NCI-H1436 (cell line): ENCODE measurements at regions not wholly inside any gene's neighbourhood (a gene's known extent, or its start where the extent isn't known, plus 50 kb on each side); places are given as distances from the start of the nearest gene placed in this dataset.
"Not testable (repeated sequence)": the region's sequence is repeated elsewhere in the genome, so short reads cannot be mapped to it uniquely, and the experiment has no call there.

ENCODE experiments used
- DNase-seq: peaks from one replicate; lab custom pipeline; 2025; lab: John Stamatoyannopoulos, UW

DNA sequence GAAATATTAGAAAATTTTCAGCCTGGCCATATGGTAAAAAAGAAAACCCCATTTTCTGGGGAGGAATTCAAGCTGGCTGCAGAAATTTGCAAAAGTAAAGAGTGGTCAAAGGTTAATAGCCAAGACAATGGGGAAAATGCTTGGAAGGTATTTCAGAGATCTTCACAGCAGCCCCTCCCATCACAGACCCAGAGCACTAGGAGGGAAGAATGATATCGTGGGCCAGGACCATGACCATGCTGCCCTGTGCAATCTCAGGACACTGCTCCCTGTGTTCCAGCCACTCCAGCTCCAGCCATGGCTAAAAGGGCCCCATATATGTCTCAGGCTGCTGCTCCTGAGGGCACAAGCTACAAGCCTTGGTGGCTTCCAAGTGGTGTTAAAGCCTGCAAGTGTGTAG lies 93.9 kb upstream of the AGAP1 start:
- no peak for DNase-seq

DNA sequence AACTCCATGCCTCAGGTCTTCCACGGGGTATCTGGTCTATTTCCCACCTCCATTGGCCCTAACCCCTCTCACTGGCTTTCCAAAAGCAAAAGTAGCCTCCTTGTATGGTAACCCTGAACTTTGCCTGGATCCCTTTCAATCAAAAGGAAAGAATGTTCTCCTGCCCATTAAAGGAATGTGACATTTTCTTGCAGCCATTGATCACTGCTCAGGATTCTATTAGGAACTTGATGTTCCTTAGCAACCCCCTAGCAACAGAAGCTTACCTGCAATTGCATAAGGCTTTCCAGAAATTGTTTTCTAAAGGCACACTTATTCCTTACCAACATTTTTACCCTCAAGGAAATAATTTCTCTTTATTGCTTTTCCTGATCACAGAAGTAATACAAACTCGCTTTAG lies 91.4 kb upstream of the AGAP1 start:
- DNase-seq = no peak

DNA sequence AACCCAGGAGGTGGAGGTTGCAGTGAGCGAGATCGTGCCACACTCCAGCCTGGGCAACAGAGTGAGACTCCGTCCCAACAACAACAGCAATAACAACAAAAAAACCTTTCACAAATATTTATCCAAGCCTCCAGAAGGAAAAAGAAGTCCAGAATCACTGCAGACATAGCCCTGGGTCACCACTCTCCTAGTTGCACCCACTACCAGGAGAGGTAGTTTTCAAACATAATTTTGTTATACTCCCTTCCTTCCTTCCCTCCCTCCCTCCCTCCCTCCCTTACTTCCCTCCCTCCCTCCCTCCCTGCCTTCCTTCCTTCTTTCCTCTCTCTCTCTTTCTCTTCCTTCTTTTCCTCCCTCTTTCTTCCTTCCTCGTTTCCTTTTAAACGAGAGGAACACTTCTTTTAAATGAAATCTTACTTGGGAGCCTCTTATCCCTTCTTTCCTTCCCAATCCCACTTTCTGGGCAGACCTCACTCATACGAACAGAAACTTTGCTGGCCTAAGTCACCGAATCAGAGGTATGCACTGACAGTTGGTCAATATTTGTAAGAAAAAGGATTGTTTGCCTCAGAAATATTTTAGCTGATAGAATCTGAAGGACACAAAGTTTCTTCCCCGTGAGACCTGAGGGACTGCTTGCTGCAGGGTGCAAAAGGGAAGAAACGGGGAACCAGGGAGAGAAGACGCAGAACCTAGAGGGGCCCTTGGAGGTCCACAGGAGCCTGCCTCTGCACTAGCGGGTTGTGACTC lies 88.1 kb upstream of the AGAP1 start:
- no peak for DNase-seq

DNA sequence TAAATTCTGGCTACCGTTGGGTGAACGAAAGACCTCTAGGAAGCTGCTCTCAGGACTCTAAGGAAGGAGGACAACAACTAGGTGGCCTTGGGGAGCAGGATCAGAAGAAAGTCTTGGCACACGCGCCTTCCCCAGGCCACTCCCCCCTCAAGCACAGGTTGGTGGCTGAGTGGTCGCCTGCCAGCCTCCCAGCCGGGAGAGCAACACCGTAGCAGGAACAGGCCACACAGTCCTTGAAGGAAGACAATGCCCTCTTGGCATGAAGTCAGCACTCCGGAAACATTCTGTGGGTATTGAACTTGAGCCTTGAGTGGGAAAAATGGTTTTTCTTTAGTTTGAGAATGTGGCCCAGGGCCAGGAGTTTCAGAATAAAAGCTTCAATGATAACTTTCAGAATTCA lies 87.4 kb upstream of the AGAP1 start:
- DNase-seq = no peak

DNA sequence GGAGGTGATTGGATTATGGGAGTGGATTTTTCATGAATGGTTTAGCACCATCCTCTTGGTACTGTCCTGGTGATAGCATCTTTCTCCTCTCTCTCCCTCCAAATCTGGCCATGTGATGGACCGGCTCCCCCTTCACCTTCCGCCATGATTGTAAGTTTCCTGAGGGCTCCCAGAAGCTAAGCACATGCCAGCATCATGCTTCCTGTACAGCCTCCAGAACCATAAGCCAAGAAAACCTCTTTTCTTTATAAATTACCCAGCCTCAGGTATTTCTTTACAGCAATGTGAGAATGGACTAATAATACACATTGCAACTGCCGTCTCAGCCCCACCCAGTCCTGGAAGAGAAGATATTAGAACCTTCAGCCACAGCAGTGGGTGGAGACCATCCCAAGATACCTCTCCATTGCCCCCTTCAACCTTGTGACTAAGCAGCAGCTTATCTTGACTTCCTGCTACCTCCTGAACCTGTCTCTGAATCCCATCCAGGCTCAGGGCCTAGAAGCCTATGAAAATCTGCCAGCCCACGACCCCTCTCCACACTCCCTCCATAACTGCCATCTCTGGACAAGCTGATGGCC lies 81.8 kb upstream of the AGAP1 start:
- no peak for DNase-seq

DNA sequence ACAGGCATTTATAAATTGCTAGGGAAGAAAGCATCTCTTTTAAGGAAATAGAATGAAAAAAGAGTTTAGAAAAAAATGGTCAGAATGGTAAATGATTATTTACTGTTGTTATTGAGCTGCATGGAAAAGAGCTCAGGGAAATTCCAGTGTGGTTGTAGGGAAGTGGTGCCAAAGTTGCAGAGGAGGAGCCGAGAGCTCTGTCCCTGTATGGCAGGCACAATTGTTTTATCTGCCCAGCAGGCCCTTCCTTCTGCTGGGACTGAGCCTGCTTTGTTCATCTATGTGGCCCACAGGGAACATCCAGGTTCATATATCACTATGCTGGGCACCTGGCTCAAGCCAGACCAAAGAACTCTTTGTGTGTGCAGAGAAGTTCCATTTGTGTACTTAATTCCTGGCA lies 80.8 kb upstream of the AGAP1 start:
- DNase-seq = no peak

DNA sequence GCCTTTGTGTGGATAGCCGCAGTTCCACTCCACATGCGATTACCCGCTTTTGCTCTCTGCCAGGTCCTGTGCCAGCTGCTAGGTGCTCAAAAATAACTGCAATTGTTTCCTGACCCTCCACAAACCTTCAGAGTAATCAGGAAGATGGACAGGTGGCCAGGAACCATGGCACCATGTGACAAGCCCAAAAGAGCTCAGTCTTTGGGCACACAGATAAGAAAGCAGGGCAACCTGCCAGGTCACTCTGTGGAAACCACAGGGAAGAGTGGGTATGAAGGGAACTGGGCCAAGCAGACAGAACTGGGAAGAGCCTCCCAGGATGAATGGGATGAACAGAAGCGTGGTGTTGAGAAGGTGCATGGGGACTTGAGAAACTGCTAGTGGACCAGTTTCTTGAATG lies 79.4 kb upstream of the AGAP1 start:
- DNase-seq = no peak

DNA sequence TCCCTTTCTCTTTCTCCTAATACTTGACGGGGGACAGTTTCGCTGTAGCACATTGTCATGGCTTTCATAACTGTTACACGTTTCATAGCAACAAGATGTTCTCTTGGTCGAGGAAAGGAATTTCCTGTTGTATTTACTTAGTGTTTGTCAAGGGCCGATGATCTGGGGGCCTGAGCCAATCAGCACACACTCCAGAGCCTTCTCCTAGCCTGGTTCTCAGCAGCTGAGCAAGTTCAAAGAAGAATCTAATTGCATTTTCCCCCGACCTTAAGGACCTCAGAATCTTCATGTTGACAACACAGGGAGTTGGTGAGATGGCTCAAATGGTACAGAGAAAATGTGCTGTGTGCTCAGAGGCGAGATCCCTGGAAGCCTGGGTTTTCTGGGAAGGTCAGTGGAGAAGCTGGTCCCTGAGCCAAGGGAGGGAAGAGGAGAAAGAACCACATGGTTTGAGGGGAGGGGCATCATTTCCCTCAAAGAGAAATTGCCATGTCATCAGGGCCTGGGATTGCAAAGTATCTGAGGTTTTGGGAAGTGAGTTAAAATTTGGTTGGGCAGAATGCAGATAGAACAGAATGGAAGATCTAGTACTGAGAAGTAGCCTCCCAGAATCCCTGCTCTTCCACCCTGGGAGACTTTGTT lies 76.9 kb upstream of the AGAP1 start:
- no peak for DNase-seq

DNA sequence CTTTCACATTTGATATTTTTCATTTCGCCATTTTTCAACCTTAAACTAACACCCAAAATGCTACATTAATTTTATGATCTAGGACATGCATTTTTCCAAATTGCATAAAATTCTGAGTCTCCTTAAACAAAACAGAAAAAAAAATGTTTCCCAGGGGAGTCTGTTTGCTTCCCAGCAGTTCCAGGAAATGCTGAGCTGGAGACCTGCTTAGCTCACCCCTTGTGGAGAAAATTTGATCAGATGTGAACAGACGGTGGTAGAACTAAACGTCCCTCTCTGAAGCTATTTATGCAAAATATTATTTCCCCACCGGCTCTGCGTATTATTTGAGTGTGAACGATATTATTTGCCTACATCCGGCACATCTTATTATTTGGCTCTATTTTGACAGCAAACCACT lies 74.9 kb upstream of the AGAP1 start:
- DNase-seq = no peak

DNA sequence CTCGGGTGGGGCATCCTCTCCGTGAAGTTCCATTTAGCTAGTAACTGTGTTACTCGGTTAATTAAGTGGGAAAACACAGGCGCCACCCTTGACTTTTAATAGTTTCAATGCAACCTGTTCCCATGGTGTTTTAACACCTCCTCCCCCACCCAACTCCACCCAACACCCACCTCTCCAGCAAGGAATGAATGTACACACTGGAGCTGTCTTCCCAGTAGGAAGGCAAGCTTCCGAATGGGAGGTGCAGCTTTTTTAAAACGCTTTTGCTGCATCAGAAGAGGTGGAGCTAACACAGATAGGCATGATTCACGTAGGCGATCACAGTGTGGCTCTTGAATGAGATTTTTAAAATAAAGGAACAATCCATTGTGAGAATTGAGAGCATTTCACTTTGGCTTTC lies 73.8 kb upstream of the AGAP1 start:
- DNase-seq = no peak

DNA sequence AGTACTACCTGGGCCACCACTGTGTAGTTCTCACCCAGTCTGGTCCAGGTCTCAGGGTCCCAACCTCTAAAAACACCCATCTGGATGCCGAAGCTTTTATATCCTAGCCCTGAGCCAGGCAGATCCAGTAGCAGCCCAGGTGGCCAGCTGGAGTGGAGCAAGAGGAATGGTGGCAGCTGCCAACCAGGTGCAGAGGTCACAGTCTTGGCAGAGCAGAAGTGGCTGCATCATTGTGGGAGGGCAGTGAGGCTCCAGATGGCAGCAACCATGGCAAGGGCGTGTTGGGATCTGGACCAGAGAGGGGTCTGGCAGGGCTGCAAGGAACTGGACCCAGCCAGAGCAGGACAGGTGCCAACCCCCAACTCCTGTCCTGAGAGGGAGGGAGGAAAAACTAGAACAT lies 72.2 kb upstream of the AGAP1 start:
- no peak for DNase-seq

DNA sequence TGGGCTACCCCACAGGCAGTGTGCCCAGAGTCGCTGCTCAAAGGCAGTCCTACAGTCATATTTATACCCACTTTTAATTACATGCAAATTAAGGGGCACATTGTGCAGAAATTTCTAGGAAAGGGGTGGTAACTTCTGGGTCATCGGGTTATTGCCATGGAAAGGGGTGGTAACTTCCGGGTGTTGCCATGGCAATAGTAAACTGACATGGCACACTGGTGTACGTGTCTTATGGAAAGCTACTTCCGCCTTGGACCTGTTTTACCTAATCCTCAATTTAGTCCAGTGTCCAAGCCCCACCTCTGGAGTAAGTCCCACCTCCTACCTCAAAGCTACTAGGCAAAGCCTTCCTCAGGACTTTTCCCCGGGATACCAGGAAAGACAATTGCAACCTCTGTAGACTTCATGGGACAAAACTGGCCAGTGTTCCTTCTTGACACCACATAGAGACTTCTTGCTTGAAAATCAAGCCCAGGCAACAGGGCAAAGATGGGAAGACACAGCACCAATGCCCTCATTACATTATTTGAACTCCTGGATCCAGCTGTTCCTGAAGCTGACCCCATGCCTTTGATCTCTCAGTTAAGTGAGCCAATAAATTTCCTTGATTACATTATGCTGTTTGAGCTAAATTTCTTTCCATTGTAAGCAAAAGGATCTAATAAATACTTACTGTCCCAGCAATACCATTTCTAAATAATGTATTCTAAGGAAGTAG lies 63.3 kb upstream of the AGAP1 start:
- DNase-seq = no peak

DNA sequence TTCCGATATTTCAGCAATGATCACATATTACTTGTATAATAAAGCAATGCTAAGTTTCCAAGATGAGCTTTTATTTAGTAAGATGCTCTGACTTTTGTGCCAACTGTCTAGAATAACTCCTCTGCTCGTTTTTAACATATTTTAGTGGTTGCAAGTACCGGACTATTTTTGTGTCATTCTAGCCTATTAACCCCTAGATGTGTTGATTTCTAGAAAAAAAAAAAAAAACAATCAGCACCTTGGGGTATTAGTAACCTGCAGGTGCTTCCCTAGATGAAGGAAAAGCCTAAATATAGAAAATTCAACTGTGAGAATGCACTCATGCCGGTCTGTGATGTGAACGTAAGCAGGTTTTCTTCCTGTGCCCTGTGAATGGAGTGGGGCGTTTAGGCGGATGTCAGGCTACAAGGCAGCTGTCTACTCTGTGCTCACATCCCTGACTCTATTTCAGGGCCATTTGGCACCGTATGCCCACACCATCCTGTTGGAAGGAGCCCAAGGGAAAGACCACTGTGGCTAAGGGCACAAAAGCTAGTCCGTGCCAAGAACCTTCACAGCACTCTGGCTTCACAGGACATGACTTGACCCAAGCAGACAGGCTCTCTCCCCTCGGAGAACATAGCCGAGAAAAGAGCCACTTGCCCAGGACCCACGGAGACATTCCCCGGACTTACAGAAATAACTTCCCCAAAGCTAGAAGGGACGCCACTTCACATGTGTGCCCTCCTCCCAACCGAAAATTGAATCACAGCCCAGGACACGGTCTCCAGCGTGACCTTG lies 60.9 kb upstream of the AGAP1 start:
- no peak for DNase-seq

DNA sequence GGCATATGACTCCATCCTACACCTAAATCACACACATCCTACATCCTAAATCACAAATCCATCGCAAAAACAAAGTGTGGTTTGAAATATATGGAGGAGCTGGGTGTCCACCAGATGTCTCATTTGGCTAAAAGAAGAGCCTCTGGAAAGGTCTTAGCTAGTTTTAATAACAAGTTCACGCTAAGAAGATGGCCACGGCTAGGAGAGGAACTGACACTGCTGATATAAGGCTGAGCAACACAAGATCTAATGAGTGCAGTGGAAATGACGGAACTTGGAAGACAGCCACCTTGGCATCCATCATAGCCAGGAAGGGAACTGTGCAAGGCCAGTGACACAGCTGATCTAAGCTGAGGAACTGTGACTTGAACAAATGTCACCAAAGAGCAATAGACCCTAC lies 60.0 kb upstream of the AGAP1 start:
- no peak for DNase-seq

DNA sequence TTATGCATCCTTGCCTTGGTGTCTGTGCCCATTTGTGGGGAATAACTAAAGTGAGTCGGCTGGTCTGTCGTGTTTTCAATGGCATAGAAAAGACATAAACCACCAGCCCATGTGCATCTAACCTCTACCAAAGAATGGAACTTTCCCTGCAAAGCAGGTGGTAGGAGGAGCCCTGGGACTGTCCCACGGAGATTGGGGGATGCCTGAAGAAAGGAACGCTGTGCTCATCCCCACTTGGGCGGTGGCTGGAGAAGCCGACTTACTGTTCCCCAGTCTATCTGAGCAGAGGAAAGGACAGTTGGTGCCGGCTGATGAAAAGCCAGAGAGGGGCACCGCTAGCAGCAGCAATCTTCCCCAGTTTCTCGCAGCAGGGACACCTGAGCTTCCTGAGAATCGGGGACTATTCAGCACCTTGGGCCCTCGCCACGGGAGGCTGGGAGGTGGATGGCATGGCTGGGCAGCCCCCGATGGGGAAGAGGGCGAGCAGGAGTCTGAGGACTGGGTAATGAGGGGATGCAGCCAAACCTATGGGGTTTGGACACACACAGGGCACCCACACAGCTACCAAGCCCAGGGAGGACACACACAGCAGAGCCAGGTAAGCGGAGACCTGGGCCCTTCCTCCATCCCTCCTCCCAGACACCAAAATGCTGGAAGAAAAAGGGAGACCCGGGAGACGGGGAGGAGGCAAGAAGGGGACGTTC lies 53.7 kb upstream of the AGAP1 start:
- no peak for DNase-seq

DNA sequence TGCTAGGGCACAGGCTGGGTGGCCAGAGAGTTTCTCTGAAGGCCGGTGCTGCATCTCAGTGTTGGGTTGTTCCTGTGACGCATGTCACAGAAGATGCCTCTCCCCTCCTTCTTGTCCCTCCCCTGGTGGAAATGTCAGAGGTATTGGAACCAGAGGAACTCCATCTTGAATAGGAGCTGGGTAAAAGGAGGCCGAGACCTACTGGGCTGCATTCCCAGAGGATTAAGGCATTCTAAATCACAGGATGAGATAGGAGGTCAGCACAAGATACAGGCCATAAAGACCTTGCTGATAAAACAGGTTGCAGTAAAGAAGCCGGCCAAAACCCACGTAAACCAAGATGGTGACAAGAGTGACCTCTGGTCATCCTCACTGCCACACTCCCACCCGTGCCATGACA lies 50.3 kb upstream of the AGAP1 start:
- not testable (repeated sequence) for DNase-seq
